GM19238 (cell line): ENCODE measurements at regions not wholly inside any gene's neighbourhood (a gene's known extent, or its start where the extent isn't known, plus 50 kb on each side); places are given as distances from the start of the nearest gene placed in this dataset.

ENCODE experiments used
- DNase-seq: peaks from one replicate; pipeline ENCODE4 v3.0.0; 2011; ENCODE audit warnings: low spot score; ENCODE audit not compliant: insufficient read length

DNA sequence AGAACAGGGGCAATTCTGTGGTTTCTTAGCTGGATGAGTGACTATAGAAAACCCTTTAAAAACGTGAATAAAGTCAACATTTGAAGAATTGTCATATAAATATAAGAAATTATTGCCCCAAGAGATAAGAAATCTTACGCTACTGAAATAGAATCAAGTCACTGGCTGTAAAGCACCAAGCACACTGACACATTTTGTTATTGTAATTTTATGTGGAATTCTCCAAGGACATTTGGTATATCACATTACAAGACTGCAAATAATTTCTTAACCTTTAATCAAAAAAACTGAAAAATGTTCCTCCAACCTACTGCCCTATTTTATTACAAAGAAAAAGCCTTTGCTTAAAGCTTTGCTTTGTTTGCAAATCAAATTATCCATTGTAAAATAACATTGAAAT, 383.3 kb downstream of the IPMK start:
- no peak for DNase-seq

DNA sequence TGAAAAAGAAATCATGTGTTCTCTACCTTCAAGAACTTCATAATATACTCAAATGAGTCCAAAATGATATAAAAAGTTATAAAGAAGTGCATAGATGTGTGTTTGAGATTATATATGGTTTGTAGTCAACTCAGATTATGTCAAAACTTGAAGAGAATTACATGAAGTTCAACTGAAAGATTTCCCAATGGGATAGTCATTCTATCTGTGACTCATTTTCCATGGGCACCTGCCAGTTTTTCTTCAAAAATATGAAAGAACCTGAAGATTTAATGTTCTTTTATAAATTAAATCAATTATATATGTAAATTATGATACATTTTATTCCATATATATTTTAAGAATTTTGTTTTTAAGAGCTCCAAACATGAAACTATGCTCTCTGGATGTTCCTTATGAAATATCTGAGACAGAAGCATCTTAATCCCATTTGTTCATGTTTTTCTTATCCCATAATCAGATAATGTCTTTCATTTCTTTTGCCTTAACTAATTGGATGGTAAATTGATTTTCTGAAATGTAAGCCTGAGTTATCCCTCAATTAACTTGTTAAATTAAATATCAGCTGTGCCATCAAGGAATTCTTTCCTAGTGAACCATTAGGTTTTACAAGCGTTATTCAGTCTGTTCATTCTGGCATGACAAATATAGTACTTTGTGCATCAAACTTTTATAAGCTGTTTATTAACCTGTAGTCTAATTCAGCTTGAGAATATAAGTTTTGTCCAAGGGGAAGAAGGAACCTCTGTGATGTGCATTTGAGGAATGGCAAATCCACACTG, 387.1 kb downstream of the IPMK start:
- no peak for DNase-seq

DNA sequence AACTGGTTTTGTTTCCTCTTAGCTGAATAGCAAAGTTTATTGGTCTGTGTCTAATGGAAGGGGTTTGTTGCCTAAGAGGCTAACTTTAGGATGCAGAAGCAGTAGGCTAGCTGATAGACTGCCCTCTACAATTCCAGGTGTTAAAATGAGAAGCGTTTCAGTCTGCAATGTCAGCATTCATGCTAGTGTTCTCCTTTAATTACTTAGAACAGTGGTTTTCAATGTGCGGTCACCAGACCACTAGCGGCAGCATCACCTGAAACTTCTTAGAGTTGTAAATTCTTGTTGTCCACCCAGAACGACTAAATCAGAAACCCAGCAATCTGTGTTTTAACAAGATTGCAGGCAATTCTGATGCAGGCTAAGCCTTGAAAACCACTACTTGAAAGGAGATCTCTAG, 392.9 kb downstream of the IPMK start:
- DNase-seq, result no peak

DNA sequence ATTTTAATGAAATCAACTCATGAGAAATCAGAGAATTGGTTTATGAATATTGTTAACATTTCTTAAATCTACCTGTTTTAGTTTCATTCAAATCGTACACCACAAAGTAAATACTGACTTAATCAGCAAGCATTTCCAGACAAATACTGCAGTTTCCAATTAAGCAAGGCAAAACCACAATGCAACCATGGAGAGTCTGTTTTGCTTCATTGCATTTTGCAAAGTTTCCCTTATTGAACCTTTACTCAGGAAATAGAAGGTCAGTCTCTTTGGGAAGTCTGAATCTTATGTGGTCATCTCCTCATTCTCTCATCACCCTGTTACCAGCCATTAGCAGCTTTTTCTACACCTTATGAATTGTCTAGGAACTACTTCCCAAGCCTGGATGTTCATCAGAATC, 400.5 kb downstream of the IPMK start:
- DNase-seq, result no peak

DNA sequence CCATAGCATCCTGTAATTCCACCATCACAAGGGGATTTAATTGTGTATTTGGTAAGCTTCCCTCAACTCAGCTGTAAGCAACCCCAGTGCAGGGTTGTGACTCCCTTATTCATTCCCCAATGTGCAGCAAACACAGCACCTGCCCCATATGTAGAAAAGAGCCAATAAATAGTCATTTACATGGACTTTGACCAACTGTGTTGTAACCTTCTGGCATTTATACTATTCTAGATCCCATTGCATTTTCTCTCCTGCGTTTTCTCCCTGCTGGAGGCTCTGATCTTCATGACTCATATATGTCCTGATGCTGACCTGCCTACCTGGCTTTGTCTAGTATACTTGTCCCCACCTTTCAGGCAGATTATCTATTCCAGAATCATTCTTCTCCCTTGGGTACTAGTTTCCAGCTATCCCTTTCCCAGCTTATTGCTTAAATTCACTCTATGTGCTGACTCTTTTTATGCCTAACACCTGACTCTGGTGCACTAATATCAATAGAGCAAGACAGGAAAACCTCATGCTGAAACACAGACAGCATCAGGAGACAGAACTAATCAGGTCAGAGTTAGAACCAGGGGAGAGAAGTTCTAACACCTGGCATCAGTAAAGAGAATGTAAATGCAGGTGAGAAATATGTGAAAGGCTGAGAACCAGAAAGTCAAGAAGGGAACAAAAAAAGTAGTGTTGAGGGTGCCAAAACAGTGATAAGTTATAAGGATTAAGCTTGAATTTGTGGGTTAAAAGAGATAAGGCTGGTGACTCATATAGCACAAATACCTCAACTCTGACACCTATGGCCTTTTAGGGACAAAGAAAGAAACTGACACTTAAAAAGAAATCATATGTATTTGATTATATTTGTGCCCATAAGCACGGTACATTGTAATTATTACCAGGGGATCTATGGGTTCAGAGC, 402.7 kb downstream of the IPMK start:
- no peak for DNase-seq

DNA sequence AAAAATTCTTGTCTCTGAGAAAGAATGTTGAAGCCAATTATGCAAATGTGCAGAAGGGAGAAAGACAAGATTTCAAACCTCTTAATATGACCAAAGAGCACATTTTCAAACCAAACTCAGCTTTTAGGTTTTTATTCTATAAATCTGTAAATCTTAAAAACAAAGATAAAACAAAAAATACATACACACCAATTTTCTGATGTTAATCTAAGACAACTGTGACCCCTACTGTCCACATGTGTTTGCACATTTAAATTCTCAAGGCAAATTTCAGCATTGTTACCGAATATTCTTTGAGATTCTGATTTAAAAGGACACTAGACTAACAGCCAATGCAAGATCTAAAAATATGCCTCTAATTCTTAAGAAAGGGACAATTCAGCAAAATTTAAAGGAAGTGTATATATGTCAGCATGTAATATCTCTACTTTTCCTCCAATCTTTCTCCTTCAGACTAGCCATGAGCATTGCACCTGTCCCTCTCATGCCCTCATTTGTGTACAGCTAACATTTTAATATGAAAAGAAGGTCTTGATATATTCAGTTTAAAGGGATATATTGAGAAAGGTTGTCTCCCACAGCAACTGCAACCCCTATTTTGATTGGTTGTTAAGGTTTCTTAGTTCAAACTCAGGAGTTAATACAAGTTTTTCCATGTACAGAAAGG, 417.9 kb downstream of the IPMK start:
- no peak for DNase-seq

DNA sequence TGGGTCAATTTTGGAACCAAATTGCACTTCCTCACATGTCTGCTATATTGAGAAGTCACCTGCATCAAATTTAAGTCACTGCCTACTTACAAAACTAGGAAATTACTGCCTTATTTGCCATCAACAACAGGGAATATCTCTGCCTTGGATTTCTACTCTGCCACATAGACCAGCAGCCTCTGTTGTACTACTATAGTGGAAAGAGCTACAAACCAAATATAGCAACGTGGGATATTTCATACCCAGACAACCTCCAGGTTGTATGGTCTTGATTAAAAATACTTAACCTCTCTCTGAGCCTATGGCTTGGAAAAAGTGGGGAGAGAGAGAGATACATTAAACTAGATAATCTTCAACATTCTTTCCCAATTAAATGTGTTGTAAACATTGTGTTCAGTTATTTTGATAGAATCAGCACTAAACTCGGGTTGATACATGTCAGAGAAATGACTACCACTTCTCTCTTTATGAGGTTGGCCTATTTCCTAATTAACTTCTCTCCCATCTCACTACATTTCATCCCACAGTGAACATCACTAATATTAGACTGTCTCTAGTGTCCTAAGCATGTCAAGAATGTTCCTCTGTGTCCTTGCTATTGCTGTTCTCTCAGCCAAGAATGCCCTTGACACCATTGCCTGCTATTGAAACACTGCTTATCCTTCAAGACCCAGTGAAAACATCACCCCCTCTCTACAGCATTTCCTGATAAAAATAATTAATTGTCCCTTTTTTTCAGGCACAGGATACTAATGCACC, 421.2 kb downstream of the IPMK start:
- DNase-seq, result no peak

DNA sequence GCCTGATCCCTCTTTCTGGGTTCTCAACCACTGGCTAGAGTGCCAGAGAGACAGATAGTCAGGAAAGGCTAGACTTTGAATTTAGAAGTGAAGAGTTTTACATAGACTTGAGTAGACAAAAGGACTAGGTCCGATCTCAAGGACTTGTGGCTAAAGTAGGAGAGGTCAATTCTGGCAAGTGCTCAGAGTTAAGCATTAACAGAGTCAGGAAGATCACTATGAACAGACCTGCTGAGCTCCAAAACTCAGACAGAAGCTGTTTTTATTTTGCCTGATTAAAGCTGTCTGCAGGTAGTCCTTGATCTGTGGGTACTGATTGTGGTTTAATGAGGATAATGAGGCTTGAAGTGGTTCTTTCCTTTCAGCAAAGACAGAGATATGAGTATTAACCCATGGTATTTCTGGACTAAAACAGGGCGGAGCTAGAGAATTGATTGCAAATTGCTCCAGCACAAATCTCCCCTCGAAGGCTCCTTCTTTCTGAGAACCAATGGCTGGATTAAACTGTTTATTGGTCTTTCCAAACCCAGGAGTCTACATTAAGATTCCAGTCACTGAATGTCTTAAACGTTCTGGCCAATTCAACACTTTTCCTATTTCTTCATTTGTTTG, 423.2 kb downstream of the IPMK start:
- no peak for DNase-seq

DNA sequence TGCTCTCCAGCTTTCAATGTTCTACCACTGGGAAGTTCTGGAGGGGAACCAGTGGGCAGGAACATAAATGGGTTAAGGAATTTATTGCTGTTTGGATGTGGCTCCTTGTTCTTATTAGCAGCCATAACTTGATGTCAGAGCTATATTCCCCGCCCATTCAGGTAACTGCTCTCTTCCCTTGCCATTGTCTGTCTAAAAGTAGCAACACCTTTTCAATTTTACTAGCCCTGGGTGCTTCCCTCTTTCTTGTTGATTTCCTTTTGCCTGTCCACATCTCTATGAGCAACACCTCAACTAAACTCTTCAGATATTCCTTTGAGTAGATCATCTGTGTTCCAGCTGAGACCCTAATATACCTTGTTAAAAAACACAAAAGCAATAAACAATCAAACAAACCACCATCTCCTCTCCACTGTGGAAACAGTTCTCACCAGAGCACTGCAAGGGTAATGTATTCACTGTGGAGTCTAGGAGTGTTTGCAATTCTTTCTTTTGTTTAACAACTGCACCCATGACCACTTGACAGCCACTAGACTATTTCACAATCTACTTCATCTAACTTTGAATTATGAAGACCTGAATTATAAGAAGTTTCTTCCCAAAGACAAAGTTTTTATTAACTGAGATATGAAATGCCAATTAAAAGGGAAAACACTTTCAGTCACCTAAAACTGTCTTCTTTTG, 436.7 kb downstream of the IPMK start:
- DNase-seq, result no peak

DNA sequence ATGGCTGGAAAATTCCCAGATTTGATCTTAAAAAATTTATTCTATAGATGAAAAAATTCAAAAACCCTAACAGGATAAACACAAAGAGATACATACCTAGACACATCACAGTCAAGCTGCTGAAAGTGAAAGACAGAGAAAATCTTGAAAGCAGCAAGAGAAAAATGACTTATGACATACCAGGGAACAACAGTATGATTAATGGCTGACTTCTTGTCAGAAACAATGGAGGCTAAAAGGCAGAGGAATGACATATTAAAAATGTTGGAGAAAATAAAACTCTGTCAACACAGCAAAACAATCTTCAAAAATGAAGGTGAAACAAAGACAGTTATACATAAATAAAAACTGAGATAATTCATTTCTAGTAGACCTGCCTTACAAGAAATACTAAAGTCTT, 442.7 kb downstream of the IPMK start:
- DNase-seq, result no peak

DNA sequence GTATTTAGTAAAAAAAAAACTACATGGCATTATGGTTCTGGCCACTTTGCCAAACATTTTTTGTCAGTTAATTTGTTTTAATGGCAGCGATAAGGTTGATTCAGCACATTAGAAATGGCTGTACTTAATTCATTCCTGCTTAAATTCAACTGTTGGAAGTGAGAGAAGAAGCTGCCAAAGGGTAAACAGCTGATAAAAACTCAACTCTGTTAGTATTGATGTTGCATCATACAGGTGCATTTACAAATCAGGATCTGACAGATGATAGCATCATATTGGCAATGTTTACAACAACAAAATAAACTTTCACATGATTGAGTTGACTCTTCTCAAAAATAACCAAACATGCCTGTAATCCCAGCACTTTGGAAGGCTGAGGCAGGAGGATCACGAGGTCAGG, 444.3 kb downstream of the IPMK start:
- no peak for DNase-seq

DNA sequence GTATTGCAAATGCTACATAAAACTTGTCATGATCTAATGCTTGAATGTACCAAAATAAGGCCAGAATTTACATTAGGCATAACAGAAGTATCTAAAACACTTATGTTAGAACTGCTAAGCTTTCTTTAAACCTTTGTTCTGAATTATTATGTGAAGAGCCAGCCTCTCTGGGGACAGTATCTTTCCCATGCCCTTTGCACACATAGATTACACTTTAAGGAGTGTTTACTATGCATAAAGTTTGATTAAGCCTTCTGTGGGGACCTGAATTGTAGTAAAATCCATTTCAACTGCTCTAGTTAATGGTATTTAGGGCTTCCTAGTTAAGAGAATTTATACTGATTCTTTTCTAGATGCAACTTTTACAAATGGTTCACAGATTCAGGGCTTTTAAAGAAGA, 444.7 kb downstream of the IPMK start:
- no peak for DNase-seq

DNA sequence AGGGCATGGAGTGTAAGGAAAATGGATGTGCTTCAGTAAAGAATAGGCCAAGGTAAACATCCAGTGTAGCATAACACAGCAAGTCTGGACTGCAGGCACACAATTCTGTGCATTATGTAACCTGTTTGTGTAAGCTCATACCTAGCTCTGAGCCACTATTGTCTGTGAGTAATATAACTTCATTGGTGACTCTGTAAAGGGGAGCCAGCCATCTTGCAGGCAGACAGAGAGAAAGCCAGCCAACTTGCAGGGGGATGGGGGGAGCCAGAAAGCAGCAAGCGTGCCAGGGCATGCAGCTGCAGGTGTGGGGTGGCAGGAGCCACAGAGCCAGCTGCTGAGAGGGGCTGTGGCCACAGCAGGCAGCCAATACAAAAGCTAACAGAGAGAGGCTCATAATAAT, 449.2 kb downstream of the IPMK start:
- DNase-seq, result no peak

DNA sequence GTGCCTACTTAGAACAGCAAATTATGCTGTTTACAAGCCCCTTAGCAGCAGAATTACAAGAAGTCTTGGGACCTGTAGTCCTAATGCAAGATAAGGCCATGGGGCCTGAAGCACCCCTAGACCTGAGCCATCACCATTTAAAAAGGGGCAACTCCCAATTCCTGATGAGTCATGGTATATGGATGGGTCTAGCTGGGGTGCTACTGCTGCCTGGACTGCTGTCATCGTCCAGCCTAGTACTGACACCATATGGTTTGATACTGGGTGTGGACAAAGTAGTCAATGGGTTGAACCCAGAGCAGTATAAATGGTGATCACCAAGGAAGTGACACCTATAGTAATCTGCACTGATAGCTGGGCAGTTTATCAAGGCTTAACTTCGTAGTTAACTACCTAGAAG, 450.0 kb downstream of the IPMK start:
- DNase-seq, result no peak

DNA sequence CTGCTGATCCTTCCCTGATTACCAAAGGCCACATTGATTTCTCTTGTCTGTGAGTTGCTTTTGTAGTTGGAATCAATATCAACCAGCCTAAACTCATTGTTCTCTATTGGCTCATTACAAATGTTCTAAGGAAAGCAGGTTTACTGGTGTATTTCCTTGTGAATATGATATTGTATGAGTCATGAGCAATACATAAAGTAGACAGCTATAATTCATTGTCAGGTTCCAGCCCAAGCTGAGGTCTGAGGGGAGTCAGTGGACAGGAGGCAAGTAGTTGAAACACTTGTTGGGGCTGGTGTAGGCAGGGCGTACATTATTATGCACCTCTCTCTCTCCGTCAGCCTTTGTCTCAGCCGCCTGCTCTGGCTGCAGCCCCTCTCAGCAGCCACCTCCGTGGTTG, 451.7 kb downstream of the IPMK start:
- DNase-seq, result no peak

DNA sequence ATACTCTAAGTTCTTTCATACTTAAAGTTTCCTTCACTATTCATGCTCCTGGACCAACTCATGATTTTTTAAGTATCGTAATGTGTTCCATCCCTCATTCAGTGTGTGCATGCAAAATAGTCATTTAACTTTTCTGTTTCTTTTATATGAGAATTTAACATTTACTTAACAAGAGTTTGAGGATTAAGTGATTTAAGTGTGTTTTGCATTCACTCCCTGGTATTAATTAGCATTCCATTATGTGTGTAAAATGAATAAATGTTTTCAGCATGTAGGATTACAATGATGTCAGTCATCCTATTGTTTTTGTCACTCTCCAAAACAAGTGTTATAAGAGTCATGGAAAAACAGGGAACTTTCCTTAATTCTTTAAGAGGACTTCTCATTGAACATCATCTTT, 457.7 kb downstream of the IPMK start:
- no peak for DNase-seq

DNA sequence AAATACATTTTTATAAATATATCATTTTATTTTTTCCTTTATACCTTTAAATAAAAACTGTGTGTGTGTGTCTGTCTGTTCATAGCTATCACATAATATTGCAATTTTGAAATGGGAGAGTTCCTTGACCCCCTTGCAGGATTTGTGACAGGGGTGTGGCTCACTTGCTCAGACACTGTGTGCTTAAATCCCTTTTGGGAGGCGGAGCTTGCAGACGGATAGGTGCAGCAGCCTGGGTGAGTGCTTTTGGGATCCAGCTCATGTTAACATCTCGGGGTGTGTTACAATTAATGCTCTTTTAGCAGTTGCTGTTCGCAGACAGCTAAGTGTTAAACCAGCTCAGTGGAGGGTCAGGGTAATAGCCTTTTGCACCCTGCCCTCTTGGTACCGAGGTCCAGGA, 459.8 kb downstream of the IPMK start:
- no peak for DNase-seq

DNA sequence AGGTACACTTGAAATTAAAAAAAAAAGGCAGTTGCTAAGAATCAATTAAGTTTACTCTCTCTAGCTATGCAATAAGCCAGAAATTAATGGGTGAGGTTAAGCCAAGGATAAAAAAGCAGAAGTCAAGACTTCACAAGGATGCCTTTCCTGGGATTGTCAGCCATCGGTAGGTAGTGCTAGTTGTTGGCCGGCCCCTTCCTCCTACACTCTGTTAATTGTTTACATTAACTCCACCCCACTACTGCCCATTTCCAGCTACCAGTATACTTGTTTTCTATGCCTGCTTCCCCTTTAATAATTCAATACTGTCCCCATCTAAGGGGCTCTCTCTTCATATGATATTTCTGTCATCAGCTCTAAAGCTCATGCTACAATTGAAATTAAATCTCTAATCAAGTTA, 461.0 kb downstream of the IPMK start:
- no peak for DNase-seq

DNA sequence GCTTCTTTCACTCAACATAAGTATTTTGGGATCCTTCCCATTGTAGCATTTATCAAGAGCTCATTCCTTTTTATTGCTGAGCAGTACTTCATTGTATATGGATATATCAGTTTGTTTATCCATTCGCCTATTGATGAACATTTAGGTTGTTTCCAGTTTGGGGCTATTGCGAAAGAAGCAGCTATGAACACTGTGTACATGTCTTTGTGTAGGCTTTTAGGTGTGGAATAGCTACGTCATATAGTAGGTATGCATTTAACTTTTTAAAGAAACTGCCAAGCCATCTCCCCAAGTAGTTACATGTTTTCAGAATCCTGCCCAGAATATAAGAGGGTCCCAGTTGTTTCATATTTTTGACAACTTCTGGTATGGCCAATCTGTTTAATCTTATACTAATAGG, 468.1 kb downstream of the IPMK start:
- no peak for DNase-seq

DNA sequence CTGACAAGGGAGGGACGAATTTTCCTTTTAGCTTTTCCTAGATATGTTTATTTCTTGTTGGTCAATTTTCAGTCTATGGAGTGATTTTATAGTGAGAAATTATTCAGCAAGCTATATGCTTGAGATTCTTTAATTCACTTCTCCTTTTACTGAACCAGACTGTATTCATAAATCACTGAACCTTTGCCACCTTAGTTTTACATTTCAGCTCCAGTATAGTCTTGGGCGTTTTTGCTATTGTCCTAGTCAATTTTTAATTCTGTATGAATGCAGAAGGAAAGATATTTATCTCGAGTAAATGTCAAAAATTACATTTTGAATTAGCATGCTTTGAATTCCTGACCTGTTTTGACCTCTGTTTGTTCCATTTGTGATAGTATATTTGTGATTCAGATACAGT, 468.9 kb downstream of the IPMK start:
- DNase-seq, result no peak

DNA sequence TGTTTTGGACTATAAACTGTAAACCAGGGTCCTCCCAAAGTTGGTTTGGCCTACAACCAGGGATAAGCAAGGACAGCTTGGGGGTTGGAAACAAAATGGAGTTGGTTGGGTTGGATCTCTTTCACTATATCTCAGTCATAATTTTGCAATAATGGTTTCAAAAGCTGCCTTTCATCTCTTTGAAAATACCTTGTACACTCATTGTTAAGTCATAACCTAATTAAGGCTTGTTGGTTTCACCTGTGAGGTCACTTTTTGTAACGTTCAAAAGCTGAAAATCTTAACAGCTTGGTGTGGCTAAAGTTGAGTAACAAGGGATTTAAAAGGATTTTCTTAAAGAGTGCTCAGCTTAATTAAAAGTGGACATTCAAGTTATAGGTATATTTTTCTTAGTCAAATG, 476.1 kb downstream of the IPMK start:
- no peak for DNase-seq
